ENCODE measurements at regions not wholly inside any gene's neighbourhood (a gene's known extent, or its start where the extent isn't known, plus 50 kb on each side); places are given as distances from the start of the nearest gene placed in this dataset.

DNA sequence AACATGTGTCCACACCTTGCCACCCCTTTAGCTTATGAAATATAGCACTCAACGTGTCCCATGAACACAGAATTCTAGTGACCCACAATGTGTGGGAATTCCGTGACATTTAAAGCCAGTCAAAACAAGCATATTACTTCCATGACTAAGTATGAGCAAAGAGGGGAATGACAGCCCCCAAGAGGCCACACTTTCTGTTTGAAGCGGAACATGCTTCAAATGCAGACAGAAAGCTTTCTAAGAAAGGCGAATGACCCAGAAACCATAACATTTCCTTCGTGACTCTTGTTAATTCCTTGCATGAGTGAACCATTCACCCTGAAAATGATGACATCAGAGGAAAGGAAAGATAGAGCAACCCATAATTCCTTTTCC is 122.0 kb upstream of the FNDC3A start:
- no peak overlapping the region for H3K4me3 ChIP-seq (ENCODE audit: low read length)
- no peak for DNase-seq (ENCODE audit: low read depth)
- TF ChIP-seq, protein P1, sequence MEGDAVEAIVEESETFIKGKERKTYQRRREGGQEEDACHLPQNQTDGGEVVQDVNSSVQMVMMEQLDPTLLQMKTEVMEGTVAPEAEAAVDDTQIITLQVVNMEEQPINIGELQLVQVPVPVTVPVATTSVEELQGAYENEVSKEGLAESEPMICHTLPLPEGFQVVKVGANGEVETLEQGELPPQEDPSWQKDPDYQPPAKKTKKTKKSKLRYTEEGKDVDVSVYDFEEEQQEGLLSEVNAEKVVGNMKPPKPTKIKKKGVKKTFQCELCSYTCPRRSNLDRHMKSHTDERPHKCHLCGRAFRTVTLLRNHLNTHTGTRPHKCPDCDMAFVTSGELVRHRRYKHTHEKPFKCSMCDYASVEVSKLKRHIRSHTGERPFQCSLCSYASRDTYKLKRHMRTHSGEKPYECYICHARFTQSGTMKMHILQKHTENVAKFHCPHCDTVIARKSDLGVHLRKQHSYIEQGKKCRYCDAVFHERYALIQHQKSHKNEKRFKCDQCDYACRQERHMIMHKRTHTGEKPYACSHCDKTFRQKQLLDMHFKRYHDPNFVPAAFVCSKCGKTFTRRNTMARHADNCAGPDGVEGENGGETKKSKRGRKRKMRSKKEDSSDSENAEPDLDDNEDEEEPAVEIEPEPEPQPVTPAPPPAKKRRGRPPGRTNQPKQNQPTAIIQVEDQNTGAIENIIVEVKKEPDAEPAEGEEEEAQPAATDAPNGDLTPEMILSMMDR (conservative IDR thresholded peaks at IDR 0.05; ENCODE audit: low read depth, low read length), result no peak

DNA sequence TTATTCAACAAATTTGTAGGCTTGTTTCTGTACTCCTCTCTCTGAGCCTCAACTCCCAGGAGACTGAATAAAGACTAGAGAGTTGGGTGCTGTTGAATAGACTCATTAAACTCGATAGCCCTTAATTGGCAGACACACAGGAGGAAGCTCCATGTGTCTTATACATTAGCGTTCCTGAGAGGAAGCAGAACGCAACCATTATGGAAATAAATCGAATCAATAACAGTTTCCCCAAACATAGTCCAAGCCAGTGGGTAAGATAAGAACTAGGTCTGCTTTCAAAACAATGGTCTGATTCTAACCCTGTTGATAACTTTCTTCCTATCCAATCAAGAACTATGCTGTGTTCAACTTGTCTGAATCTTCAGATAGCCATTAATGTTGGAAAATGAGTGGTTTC is 118.1 kb upstream of the FNDC3A start:
- H3K4me3 ChIP-seq (ENCODE audit: low read length), result no peak overlapping the region
- no peak for DNase-seq (ENCODE audit: low read depth)
- TF ChIP-seq, protein P1 (conservative IDR thresholded peaks at IDR 0.05; ENCODE audit: low read depth, low read length), result no peak

DNA sequence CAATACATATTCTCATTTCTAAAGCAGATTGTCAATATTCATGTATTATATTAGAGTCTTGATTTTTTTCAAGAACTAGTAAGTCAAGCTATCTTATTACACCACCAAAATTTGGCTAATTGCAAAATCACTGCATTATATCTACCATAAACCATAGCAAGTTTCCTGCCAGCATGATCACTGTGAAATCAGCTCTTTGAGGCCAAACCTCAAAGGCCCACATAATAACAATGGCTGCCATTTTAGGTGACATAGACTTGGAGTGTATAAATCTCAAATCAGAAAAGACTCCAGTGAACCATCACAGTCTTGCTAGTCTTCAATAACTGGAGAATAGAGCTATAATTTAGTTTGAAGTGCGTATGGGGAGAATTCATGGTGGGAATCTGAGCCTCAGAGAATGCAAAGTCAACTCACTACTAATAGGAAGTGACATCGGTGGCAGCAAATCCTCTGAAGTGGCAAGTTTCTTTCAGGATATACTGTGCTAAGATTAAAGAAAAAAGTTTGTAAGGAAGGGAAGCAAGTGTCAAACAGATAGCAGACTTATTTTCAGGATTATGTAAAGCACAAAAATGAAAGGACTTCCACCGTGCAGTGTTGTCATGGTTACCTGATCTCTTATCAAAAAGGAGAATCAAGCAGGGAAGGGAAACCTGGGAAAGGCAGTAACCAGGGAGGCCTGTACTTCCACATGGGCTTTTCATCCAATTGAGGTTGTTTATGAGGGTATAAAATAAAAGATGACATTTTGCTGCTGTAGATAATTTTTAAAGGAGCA is 117.4 kb upstream of the FNDC3A start:
- DNase-seq (ENCODE audit: low read depth), result peak; percentile 18
- TF ChIP-seq, protein P1 (conservative IDR thresholded peaks at IDR 0.05; ENCODE audit: low read depth, low read length), result no peak
- no peak overlapping the region for H3K4me3 ChIP-seq (ENCODE audit: low read length)

DNA sequence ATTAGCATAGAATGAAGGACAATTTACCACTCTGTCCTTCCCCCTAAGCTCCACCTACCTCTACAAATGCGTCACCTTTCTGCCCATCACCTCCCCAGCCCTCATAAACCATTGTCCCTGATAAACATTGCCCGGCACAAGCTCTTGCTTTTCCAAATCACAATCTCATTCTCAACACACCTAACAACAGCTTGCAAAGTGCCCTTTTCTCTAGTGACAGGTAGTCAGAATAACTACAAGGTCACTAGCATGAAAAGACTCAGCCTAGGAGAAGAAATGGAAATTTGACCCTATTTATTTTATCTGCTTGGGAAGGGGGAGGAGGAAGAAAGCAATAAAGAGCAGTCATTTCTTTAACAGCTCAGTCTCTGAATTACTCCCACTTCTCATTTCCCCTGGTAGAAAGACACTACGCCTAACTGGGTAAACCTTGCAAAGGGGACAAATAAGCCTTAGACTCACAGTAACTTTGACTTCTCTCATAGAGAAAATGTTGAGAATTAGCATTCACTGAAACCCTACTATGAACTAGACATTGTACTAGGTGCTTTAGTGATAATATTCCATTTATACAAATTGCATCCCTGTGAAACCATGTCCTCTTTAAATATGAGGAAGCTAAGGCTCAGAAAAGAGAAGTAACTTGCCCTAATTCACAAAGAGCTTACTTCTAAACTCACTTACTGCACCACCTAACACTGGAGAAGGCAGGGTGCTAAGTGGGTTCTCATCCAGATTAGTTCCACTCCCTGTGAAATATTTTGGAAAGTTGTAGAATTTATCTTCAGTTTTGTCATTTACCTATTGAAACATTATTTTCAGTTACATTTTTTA is 116.2 kb upstream of the FNDC3A start:
- TF ChIP-seq, protein P1 (conservative IDR thresholded peaks at IDR 0.05; ENCODE audit: low read depth, low read length), result no peak
- H3K4me3 ChIP-seq (ENCODE audit: low read length), result no peak overlapping the region
- no peak for DNase-seq (ENCODE audit: low read depth)

DNA sequence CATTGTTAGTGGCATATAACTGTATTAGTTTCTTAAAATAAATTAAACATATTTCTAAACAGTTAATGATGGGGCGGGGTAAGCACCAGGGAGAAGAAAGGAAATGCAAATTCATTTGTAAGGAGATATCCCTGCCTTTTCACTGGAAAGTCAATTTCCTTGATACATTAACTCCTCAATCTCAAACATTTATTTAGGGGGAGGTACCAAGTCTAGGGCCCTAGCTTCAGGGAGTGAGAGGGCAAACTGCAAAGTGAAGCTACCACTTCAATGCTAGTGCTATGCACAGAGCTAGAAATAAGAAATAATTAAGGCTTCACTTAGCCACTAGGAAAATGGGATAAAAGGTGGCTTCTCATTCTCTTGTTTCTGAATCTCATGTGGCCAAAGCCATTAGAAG is 115.3 kb upstream of the FNDC3A start:
- no peak overlapping the region for H3K4me3 ChIP-seq (ENCODE audit: low read length)
- TF ChIP-seq, protein P1 (conservative IDR thresholded peaks at IDR 0.05; ENCODE audit: low read depth, low read length), result no peak
- no peak for DNase-seq (ENCODE audit: low read depth)

DNA sequence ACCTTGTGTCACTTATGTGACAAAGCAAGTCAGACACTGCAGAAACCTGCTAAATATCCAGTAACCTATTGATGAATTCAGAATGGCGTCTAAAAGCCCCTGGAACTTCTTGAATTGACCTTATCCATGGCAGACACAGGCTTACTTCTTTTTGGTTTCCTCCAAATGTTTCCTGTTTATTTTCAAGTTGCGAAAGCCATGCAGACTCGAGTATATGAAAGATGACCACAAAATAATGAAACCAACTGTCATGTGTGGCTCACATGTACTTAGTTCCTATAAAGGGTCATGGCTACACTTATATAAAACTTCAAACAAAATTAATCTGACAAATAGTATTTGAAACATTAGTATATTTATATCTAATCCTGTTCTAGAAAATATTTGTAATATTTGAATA is 113.1 kb upstream of the FNDC3A start:
- no peak for DNase-seq (ENCODE audit: low read depth)
- no peak overlapping the region for H3K4me3 ChIP-seq (ENCODE audit: low read length)

More for the DNA sequence above, 113.1 kb upstream of the FNDC3A start:
- TF ChIP-seq, protein P1 (conservative IDR thresholded peaks at IDR 0.05; ENCODE audit: low read depth, low read length), result no peak

All from retinal pigment epithelial cell (primary cell).